ENCODE measurements at regions not wholly inside any gene's neighbourhood (a gene's known extent, or its start where the extent isn't known, plus 50 kb on each side); places are given as distances from the start of the nearest gene placed in this dataset.

GRCh38 chrX:74179990-74180389 lies 124.0 kb upstream of the ZCCHC13 start:
- Histone ChIP-seq H3K36me3 (replicated peaks) (no peaks in the 10 kb centered on the region), H3K27ac (no peak overlapping the region), H3K4me3 (ENCODE audit: low read depth, low read length) (no peak overlapping the region), H3K27me3 (replicated peaks) (no peaks in the 10 kb centered on the region)
- DNase-seq = no peak
- in situ Hi-C loops (cut with HindIII; ENCODE audit: low pct_ligation_motif_present, low sequenced_read_pairs) = no loop called here
- TF ChIP-seq, protein P1, sequence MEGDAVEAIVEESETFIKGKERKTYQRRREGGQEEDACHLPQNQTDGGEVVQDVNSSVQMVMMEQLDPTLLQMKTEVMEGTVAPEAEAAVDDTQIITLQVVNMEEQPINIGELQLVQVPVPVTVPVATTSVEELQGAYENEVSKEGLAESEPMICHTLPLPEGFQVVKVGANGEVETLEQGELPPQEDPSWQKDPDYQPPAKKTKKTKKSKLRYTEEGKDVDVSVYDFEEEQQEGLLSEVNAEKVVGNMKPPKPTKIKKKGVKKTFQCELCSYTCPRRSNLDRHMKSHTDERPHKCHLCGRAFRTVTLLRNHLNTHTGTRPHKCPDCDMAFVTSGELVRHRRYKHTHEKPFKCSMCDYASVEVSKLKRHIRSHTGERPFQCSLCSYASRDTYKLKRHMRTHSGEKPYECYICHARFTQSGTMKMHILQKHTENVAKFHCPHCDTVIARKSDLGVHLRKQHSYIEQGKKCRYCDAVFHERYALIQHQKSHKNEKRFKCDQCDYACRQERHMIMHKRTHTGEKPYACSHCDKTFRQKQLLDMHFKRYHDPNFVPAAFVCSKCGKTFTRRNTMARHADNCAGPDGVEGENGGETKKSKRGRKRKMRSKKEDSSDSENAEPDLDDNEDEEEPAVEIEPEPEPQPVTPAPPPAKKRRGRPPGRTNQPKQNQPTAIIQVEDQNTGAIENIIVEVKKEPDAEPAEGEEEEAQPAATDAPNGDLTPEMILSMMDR (IDR thresholded peaks at IDR 0.05; ENCODE audit: low read depth, low read length, missing control alignments) = no peak

- Histone ChIP-seq H3K36me3 (replicated peaks) (no peaks in the 10 kb centered on the region), H3K27ac (no peak overlapping the region)
- TF ChIP-seq, protein P1 (IDR thresholded peaks at IDR 0.05; ENCODE audit: low read depth, low read length, missing control alignments) = no peak
Measured at GRCh38 chrX:74179499-74179898, 124.5 kb upstream of the ZCCHC13 start.

GRCh38 chrX:74179071-74179470 lies 124.9 kb upstream of the ZCCHC13 start:
- no peak overlapping the region for H3K4me3 ChIP-seq (ENCODE audit: low read depth, low read length)
- H3K36me3 ChIP-seq (replicated peaks) = no peaks in the 10 kb centered on the region
- no peak overlapping the region for H3K27ac ChIP-seq
- H3K27me3 ChIP-seq (replicated peaks) = no peaks in the 10 kb centered on the region
- TF ChIP-seq, protein P1 (IDR thresholded peaks at IDR 0.05; ENCODE audit: low read depth, low read length, missing control alignments) = no peak
- in situ Hi-C loops (cut with HindIII; ENCODE audit: low pct_ligation_motif_present, low sequenced_read_pairs) = no loop called here
- no peak for DNase-seq

More at GRCh38 chrX:74179499-74179898, 124.5 kb upstream of the ZCCHC13 start:
- no peak overlapping the region for H3K4me3 ChIP-seq (ENCODE audit: low read depth, low read length)
- no peak for DNase-seq
- in situ Hi-C loops (cut with HindIII; ENCODE audit: low pct_ligation_motif_present, low sequenced_read_pairs) = no loop called here
- no peaks in the 10 kb centered on the region for H3K27me3 ChIP-seq (replicated peaks)

DNA sequence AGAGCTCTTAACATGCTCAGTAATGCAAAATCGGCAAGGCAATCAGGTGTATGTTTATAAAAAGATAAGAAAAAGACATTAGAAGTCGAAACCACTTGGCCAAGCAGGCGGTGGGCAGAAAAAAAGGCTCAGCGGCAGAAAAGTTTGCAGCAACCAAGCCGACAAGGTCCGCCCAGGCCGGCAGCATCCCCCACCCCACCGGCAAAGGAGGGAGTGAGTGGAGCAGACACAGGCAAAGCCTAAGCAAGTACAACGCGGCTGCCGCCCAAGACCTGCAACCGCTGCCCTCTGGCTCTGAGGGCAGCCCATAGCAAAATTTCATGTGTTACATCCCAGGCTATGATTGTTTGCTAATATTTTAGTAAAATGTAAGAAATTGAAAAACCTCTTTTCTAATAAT lies 125.4 kb upstream of the ZCCHC13 start:
- Histone ChIP-seq H3K4me3 (ENCODE audit: low read depth, low read length) (no peak overlapping the region), H3K27me3 (replicated peaks) (no peaks in the 10 kb centered on the region), H3K36me3 (replicated peaks) (no peaks in the 10 kb centered on the region), H3K27ac (no peak overlapping the region)
- DNase-seq = no peak
- TF ChIP-seq, protein P1 (IDR thresholded peaks at IDR 0.05; ENCODE audit: low read depth, low read length, missing control alignments) = no peak
- in situ Hi-C loops (cut with HindIII; ENCODE audit: low pct_ligation_motif_present, low sequenced_read_pairs) = no loop called here

DNA sequence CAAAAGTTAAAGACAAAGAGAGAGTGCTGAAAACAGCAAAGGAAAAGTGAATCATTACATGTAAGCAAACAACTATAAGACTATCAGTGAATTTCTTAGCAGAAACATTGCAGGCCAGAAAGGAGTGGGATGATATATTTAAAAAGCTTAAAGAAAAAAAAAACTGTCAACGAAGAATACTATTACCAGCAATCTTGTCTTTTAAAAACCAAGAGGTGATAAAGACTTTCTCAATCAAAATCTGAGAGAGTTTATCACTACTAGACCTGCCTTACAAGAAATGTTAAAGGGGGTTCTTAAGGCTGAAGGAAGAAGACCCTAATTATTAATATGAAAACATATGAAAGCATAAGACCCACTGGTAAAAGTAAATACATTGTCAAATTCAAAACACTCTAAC lies 132.5 kb upstream of the ZCCHC13 start:
- no peaks in the 10 kb centered on the region for H3K27me3 ChIP-seq (replicated peaks)
- DNase-seq = no peak
- no peak overlapping the region for H3K4me3 ChIP-seq (ENCODE audit: low read depth, low read length)
- in situ Hi-C loops (cut with HindIII; ENCODE audit: low pct_ligation_motif_present, low sequenced_read_pairs) = no loop called here
- no peaks in the 10 kb centered on the region for H3K36me3 ChIP-seq (replicated peaks)
- H3K27ac ChIP-seq = no peak overlapping the region
- TF ChIP-seq, protein P1 (IDR thresholded peaks at IDR 0.05; ENCODE audit: low read depth, low read length, missing control alignments) = no peak

DNA sequence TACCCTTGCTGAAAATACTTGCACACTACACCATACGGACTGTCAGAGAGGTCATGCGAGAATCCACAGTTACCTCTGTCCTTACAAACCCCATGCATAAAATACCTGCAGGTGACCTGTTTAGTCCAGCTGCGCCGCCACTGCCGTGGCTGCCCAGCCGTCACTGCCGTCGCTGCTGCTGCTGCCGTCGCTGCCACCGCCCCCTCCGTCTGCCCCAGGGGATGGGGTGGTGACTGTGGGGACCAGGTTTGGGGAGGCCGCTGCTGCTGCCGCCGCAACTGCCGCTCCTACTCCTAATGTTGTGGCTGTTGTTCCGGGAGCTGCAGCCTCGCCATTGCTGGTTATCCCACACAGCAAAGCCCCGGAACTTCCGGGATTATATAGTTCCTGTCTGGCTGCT lies 141.8 kb upstream of the ZCCHC13 start:
- TF ChIP-seq, protein P1 (IDR thresholded peaks at IDR 0.05; ENCODE audit: low read depth, low read length, missing control alignments) = no peak
- in situ Hi-C loops (cut with HindIII; ENCODE audit: low pct_ligation_motif_present, low sequenced_read_pairs) = no loop called here
- Histone ChIP-seq H3K36me3 (replicated peaks) (no peaks in the 10 kb centered on the region), H3K27me3 (replicated peaks) (no peaks in the 10 kb centered on the region), H3K4me3 (ENCODE audit: low read depth, low read length) (no peak overlapping the region), H3K27ac (no peak overlapping the region)
- DNase-seq = no peak

All from brain microvascular endothelial cell (primary cell).